D721Med (cell line): ENCODE measurements at regions not wholly inside any gene's neighbourhood (a gene's known extent, or its start where the extent isn't known, plus 50 kb on each side); places are given as distances from the start of the nearest gene placed in this dataset.

Experiments
- DNase-seq: peaks from one replicate; pipeline ENCODE4 v3.0.0; 2011; ENCODE audit warnings: low spot score; ENCODE audit not compliant: insufficient read length
- FAIRE-seq: peaks from 2 replicates; lab custom pipeline; 2011; peaks lifted over from hg19 to GRCh38; lab: Jason Lieb, UNC
- TF ChIP-seq, protein P1 (sequence below): IDR thresholded peaks from 2 replicates; pipeline ENCODE4 v1.5.1; 2012; ENCODE audit warnings: mild to moderate bottlenecking, control low read depth; ENCODE audit not compliant: insufficient read depth; ENCODE audit errors: missing control alignments

DNA sequence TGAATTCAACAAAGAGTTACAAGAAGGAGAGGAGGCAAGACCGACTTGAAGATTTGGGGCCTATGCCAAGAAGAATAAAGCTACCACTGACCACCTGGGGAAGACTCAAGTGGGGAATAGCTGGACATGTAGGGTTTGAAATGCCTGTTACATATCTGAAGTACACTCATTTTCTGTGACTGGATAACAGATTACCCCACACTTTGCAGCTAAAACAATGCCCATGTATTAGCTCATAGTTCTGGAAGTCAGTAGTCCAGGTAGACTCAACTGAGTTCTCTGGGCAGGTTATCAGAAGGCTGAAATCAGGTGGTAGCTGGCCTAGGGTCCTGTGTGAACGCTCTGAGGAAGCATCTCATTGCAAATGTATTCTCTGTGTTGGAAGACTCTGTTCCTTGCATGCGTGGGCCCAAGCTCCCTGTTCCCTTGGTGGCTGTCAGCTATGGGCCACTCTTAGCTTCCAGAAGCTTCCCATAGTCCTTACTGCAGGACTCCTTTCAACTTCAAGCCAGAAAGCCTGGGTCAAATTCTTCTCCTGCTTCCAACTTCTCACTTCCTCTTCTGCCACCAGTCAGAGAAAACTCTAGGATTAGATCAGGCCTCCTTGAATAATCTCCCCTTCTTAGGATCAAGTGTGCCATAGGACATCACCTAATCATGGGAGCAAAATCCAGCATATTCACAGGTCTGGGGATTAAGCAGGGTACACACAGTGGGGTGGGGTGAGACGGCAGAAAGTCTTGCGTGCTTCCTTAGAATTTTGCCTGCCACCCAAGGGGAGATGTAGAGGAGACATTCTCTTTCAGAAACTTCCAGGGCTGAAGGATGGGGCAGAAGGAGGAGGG is 187.8 kb downstream of the SHQ1 start:
- TF ChIP-seq, protein P1, sequence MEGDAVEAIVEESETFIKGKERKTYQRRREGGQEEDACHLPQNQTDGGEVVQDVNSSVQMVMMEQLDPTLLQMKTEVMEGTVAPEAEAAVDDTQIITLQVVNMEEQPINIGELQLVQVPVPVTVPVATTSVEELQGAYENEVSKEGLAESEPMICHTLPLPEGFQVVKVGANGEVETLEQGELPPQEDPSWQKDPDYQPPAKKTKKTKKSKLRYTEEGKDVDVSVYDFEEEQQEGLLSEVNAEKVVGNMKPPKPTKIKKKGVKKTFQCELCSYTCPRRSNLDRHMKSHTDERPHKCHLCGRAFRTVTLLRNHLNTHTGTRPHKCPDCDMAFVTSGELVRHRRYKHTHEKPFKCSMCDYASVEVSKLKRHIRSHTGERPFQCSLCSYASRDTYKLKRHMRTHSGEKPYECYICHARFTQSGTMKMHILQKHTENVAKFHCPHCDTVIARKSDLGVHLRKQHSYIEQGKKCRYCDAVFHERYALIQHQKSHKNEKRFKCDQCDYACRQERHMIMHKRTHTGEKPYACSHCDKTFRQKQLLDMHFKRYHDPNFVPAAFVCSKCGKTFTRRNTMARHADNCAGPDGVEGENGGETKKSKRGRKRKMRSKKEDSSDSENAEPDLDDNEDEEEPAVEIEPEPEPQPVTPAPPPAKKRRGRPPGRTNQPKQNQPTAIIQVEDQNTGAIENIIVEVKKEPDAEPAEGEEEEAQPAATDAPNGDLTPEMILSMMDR = no peak
- DNase-seq (no peak), FAIRE-seq (no peak)

- DNase-seq = no peak
- no peak for FAIRE-seq
- TF ChIP-seq, protein P1 = no peak
These were observed 188.6 kb downstream of the SHQ1 start for GRCh38 chr3:72659596-72659995.

- FAIRE-seq = no peak
- TF ChIP-seq, protein P1 = no peak
- no peak for DNase-seq
These were observed 189.1 kb downstream of the SHQ1 start for GRCh38 chr3:72659188-72659587.

DNA sequence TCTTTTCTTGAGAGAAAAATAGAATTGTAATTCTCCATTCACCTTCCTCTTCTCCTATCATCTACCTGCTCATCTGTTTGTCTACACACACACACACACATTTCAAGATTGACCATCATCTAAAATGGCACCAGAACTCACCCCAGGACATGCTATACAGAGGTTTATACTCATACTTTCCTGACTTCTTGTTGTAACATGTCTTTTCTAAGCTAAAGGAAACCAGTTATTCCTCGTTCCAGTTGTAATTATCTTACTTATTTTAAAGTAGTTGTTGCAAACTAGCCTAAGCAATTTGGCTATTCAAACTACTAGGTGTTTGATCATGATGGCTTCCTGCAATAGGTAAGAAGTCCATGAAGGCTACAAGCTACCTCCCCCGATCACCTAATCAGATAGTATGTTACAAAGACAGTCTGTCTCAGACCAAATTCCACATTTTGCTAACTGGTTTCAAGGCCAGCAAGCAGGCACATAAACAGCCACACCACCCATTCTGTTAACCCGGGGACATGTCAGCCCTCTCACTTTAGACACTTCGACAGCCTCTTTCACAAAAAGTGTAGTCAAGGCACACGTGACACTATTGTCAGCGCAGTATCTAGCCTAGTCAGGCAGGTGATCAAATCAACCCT is 189.7 kb downstream of the SHQ1 start:
- TF ChIP-seq, protein P1 = no peak
- DNase-seq (no peak), FAIRE-seq (no peak)

- DNase-seq (no peak), FAIRE-seq (no peak)
- TF ChIP-seq, protein P1 = no peak
These were observed 190.6 kb downstream of the SHQ1 start for GRCh38 chr3:72657666-72658065.

GRCh38 chr3:72655723-72656122 is 192.5 kb downstream of the SHQ1 start:
- DNase-seq (no peak), FAIRE-seq (no peak)
- TF ChIP-seq, protein P1 = no peak

- DNase-seq (no peak), FAIRE-seq (no peak)
- TF ChIP-seq, protein P1 = no peak
These were observed 193.1 kb downstream of the SHQ1 start for GRCh38 chr3:72655131-72655551.
